ENCODE measurements at regions not wholly inside any gene's neighbourhood (a gene's known extent, or its start where the extent isn't known, plus 50 kb on each side); places are given as distances from the start of the nearest gene placed in this dataset.

- Histone ChIP-seq H3K4me1 (no peaks in the 10 kb centered on the region), H3K4me3 (no peak overlapping the region), H3K27ac (replicated peaks) (no peak overlapping the region), H3K36me3 (no peaks in the 10 kb centered on the region), H3K27me3 (ENCODE audit: low read depth) (peaks cover 27% of the 10 kb centered on the region), H3K9me3 (replicated peaks) (no peaks in the 10 kb centered on the region)
- intact Hi-C loops (cut with micrococcal nuclease), result no loop called here
- TF ChIP-seq CTCF (IDR thresholded peaks at IDR 0.05; ENCODE audit: borderline replicate concordance), result no peak
- no peak for DNase-seq
These were observed 99.0 kb downstream of the ZNF281 start for GRCh38 chr1:200310824-200311223.

GRCh38 chr1:200307755-200308066 lies 102.1 kb downstream of the ZNF281 start:
- intact Hi-C loops (cut with micrococcal nuclease), result loop anchor here (10.0 kb wide), 1 partner anchor 623 kb away; no protein-coding TSS in a partner anchor
- Histone ChIP-seq H3K9me3 (replicated peaks) (no peaks in the 10 kb centered on the region), H3K4me1 (peaks cover 5% of the 10 kb centered on the region), H3K4me3 (no peak overlapping the region), H3K27ac (replicated peaks) (no peak overlapping the region), H3K27me3 (ENCODE audit: low read depth) (no peaks in the 10 kb centered on the region), H3K36me3 (no peaks in the 10 kb centered on the region)
- no peak for DNase-seq
- no peak for TF ChIP-seq CTCF (IDR thresholded peaks at IDR 0.05; ENCODE audit: borderline replicate concordance)

GRCh38 chr1:200306944-200307754 lies 102.7 kb downstream of the ZNF281 start:
- peak; percentile 91 for TF ChIP-seq CTCF (IDR thresholded peaks at IDR 0.05; ENCODE audit: borderline replicate concordance)
- no peak for DNase-seq
- Histone ChIP-seq H3K9me3 (replicated peaks) (no peaks in the 10 kb centered on the region), H3K4me3 (no peak overlapping the region), H3K36me3 (no peaks in the 10 kb centered on the region), H3K27ac (replicated peaks) (no peak overlapping the region), H3K27me3 (ENCODE audit: low read depth) (no peaks in the 10 kb centered on the region), H3K4me1 (peaks cover 11% of the 10 kb centered on the region)
- intact Hi-C loops (cut with micrococcal nuclease), result loop anchor here (10.0 kb wide), 1 partner anchor 622 kb away; no protein-coding TSS in a partner anchor

GRCh38 chr1:200305806-200306205 lies 104.0 kb downstream of the ZNF281 start:
- DNase-seq, result no peak
- Histone ChIP-seq H3K27me3 (ENCODE audit: low read depth) (peaks cover 7% of the 10 kb centered on the region), H3K4me1 (peaks cover 19% of the 10 kb centered on the region), H3K36me3 (no peaks in the 10 kb centered on the region), H3K9me3 (replicated peaks) (no peaks in the 10 kb centered on the region), H3K27ac (replicated peaks) (no peak overlapping the region), H3K4me3 (no peak overlapping the region)
- intact Hi-C loops (cut with micrococcal nuclease), result loop anchor here (10.0 kb wide), 1 partner anchor 621 kb away; no protein-coding TSS in a partner anchor
- TF ChIP-seq CTCF (IDR thresholded peaks at IDR 0.05; ENCODE audit: borderline replicate concordance), result no peak

- no peak for TF ChIP-seq CTCF (IDR thresholded peaks at IDR 0.05; ENCODE audit: borderline replicate concordance)
- Histone ChIP-seq H3K27ac (replicated peaks) (no peak overlapping the region), H3K36me3 (no peaks in the 10 kb centered on the region), H3K27me3 (ENCODE audit: low read depth) (peaks cover 17% of the 10 kb centered on the region), H3K4me1 (peaks cover 19% of the 10 kb centered on the region), H3K4me3 (no peak overlapping the region), H3K9me3 (replicated peaks) (no peaks in the 10 kb centered on the region)
- intact Hi-C loops (cut with micrococcal nuclease), result loop anchor here (10.0 kb wide), 1 partner anchor 619 kb away; no protein-coding TSS in a partner anchor
- no peak for DNase-seq
These were observed 105.7 kb downstream of the ZNF281 start for GRCh38 chr1:200304171-200304570.
